HepG2 (cell line): ENCODE measurements at regions not wholly inside any gene's neighbourhood (a gene's known extent, or its start where the extent isn't known, plus 50 kb on each side); places are given as distances from the start of the nearest gene placed in this dataset.

Experiments used
- CHD2 ChIP-seq: IDR thresholded peaks from 2 replicates; pipeline ENCODE4 v1.6.1; 2011; ENCODE audit warnings: low read depth, low read length, improper control_type of control experiment
- ZNF660 ChIP-seq: sonication (generic); formaldehyde crosslinking; IDR thresholded peaks from 2 replicates; pipeline ENCODE4 v1.5.1; 2020; ENCODE audit warnings: mild to moderate bottlenecking, low read depth, missing genetic modification reagents, borderline replicate concordance

DNA sequence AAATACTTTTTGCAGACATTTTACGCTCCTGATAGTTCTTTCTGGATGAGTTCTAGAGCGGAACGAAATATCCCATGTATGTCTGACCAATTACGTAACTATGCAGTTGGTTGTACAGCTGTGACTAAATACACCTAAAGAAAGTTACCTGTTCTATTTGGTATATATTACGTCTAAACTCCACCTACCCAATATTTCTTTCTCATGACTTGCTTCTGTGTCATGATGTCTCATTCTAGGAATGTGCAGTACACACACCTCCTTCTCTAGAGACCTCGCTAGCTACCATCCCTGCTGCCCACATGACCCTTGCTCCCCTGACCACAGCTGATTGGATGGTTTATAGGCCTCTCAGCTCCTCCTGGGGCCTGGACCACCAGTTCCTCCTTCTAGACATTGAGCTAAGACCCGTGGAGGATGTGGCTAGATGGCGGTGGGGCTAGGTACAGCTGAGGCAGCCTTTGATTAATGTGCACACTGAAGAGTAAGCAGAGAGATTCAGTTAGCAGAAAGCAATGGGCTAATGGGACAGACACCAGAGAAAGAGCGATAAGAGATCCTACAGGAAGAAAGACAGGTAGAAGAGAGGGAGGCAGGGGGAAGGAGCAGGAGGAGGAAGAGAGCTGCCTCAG, 422.1 kb downstream of the COG6 start:
- TF ChIP-seq ZNF660 (CRISPR knock-in tag) (no peak), CHD2 (no peak)
